HG03354 (cell line): ENCODE measurements at regions not wholly inside any gene's neighbourhood (a gene's known extent, or its start where the extent isn't known, plus 50 kb on each side); places are given as distances from the start of the nearest gene placed in this dataset.
"Not testable (repeated sequence)": the region's sequence is repeated elsewhere in the genome, so short reads cannot be mapped to it uniquely, and the experiment has no call there.

ENCODE experiments used
- ATAC-seq: cut with Tn5 transposase; IDR thresholded peaks from one replicate; pipeline ENCODE4 v1.9.1; 2021; ENCODE audit warnings: mild to moderate bottlenecking; ENCODE audit not compliant: unreplicated experiment, poor library complexity, severe bottlenecking

- not testable (repeated sequence) for ATAC-seq
These were observed 317.4 kb upstream of the PLGLB1 start for GRCh38 chr2:87338998-87339397.

GRCh38 chr2:87341601-87342014 lies 320.0 kb upstream of the PLGLB1 start:
- not testable (repeated sequence) for ATAC-seq

- not testable (repeated sequence) for ATAC-seq
These were observed 320.5 kb upstream of the PLGLB1 start for GRCh38 chr2:87342175-87342574.

GRCh38 chr2:87343347-87343746 lies 321.7 kb upstream of the PLGLB1 start:
- ATAC-seq, result not testable (repeated sequence)

- not testable (repeated sequence) for ATAC-seq
These were observed 323.6 kb upstream of the PLGLB1 start for GRCh38 chr2:87345283-87345682.

GRCh38 chr2:87348556-87348955 lies 326.9 kb upstream of the PLGLB1 start:
- not testable (repeated sequence) for ATAC-seq

- not testable (repeated sequence) for ATAC-seq
These were observed 327.4 kb upstream of the PLGLB1 start for GRCh38 chr2:87349006-87349405.

GRCh38 chr2:87352178-87352934 lies 330.7 kb upstream of the PLGLB1 start:
- ATAC-seq, result not testable (repeated sequence)

GRCh38 chr2:87353408-87353807 lies 331.8 kb upstream of the PLGLB1 start:
- not testable (repeated sequence) for ATAC-seq

- not testable (repeated sequence) for ATAC-seq
These were observed 332.5 kb upstream of the PLGLB1 start for GRCh38 chr2:87354102-87354501.

- ATAC-seq, result not testable (repeated sequence)
These were observed 338.6 kb upstream of the PLGLB1 start for GRCh38 chr2:87360250-87360649.

- ATAC-seq, result not testable (repeated sequence)
These were observed 339.3 kb upstream of the PLGLB1 start for GRCh38 chr2:87360927-87361326.

GRCh38 chr2:87361805-87362204 lies 340.2 kb upstream of the PLGLB1 start:
- not testable (repeated sequence) for ATAC-seq

- not testable (repeated sequence) for ATAC-seq
These were observed 342.7 kb upstream of the PLGLB1 start for GRCh38 chr2:87364379-87364778.

GRCh38 chr2:87365038-87365437 lies 343.4 kb upstream of the PLGLB1 start:
- ATAC-seq, result not testable (repeated sequence)

GRCh38 chr2:87386063-87386560 lies 361.8 kb upstream of the PLGLB2 start:
- not testable (repeated sequence) for ATAC-seq

GRCh38 chr2:87395784-87396183 lies 352.1 kb upstream of the PLGLB2 start:
- not testable (repeated sequence) for ATAC-seq

- ATAC-seq, result not testable (repeated sequence)
These were observed 351.2 kb upstream of the PLGLB2 start for GRCh38 chr2:87396551-87397265.

GRCh38 chr2:87397276-87398065 lies 350.4 kb upstream of the PLGLB2 start:
- not testable (repeated sequence) for ATAC-seq
